Esophagus muscularis mucosa (tissue), 4 donors: ENCODE measurements at regions not wholly inside any gene's neighbourhood (a gene's known extent, or its start where the extent isn't known, plus 50 kb on each side); places are given as distances from the start of the nearest gene placed in this dataset.

Source experiments
- DNase-seq: peaks from one replicate; pipeline ENCODE4 v3.0.0-alpha.2; 2017; ENCODE audit errors: extremely low spot score
- H3K27ac ChIP-seq, 4 donors: fragments of 200-600 bp; sonication (generic); replicated peaks in 1 of 4; 1 replicate in 3 of 4; 2 replicates in 1 of 4; pipeline ENCODE4 v1.5.1; 2016 to 2019; ENCODE audit warnings: mild to moderate bottlenecking in 1 of 4
- H3K27me3 ChIP-seq, 4 donors: fragments of 200-600 bp; sonication (generic); one replicate each; pipeline versions ENCODE4 v1.5.1 to v1.6.0; 2016 to 2019
- H3K36me3 ChIP-seq, 4 donors: fragments of 200-600 bp; sonication (generic); one replicate each; pipeline ENCODE4 v1.5.1; 2016 to 2019
- H3K4me1 ChIP-seq, 4 donors: fragments of 200-600 bp; sonication (generic); one replicate each; pipeline ENCODE4 v1.5.1; 2016 to 2019
- H3K4me3 ChIP-seq, 4 donors: fragments of 200-600 bp; sonication (generic); 1 replicate in 2 of 4; 2 replicates in 2 of 4; pipeline ENCODE4 v1.5.1; 2016 to 2019; ENCODE audit warnings: mild to moderate bottlenecking in 4 of 4, moderate library complexity in 1 of 4
- H3K9me3 ChIP-seq, 4 donors: fragments of 200-600 bp; sonication (generic); 1 replicate in 3 of 4; 2 replicates in 1 of 4; pipeline ENCODE4 v1.5.1; 2016 to 2019
- EP300 ChIP-seq: sonication (generic); formaldehyde crosslinking; IDR thresholded peaks from one replicate; pipeline ENCODE4 v1.6.1; 2017; ENCODE audit warnings: antibody characterized with exemption
- POLR2A ChIP-seq: fragments of 450-650 bp; IDR thresholded peaks from one replicate; pipeline ENCODE4 v1.6.1; 2017; ENCODE audit warnings: antibody characterized with exemption, moderate library complexity, mild to moderate bottlenecking, low read depth
- POLR2AphosphoS5 ChIP-seq, 2 donors: sonication (generic); formaldehyde crosslinking; IDR thresholded peaks; one replicate each; pipeline ENCODE4 v1.6.1; 2017; ENCODE audit warnings: antibody characterized with exemption in 2 of 2
- WGBS: methylation state at CpG from one replicate; pipeline ENCODE4 v1.1.5; 2018; 5-methylcytosine and 5-hydroxymethylcytosine counted together
- intact Hi-C: fragments of 100-400 bp; cut with DNase I; formaldehyde crosslinking; loops from one replicate; pipeline ENCODE4 v1.15.1; 2023
- TF ChIP-seq, protein P1 (sequence below), 3 experiments: fragments of 200-600 bp in 2 of 3; fragments of 450-650 bp in 1 of 3; sonication (generic) in 2 of 3; IDR thresholded peaks; one replicate each; pipeline ENCODE4 v1.5.1; 2017 to 2019; ENCODE audit warnings: antibody characterized with exemption in 3 of 3, mild to moderate bottlenecking in 2 of 3, moderate library complexity in 1 of 3

DNA sequence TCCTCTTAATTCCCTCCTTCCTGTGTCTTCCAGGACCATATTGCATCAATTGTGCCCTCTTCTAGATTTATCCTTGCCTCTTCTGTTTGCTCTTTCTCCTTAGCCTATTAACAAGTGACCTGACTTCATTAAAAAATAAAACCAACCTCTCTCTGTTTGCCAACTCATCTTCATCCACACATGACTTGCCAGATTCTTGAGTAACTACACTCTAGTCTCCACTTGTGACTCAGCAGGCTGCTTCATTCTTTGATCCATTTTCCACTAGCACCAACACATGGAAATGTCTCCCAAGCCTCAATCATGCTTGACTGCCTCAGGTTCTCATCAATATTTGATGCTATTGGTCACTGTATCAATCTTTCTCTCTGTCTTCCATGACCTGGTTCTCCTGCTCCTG lies 492.4 kb upstream of the TMPO start:
- TF ChIP-seq, protein P1, sequence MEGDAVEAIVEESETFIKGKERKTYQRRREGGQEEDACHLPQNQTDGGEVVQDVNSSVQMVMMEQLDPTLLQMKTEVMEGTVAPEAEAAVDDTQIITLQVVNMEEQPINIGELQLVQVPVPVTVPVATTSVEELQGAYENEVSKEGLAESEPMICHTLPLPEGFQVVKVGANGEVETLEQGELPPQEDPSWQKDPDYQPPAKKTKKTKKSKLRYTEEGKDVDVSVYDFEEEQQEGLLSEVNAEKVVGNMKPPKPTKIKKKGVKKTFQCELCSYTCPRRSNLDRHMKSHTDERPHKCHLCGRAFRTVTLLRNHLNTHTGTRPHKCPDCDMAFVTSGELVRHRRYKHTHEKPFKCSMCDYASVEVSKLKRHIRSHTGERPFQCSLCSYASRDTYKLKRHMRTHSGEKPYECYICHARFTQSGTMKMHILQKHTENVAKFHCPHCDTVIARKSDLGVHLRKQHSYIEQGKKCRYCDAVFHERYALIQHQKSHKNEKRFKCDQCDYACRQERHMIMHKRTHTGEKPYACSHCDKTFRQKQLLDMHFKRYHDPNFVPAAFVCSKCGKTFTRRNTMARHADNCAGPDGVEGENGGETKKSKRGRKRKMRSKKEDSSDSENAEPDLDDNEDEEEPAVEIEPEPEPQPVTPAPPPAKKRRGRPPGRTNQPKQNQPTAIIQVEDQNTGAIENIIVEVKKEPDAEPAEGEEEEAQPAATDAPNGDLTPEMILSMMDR (IDR thresholded peaks at IDR 0.05) = no peak
- no peak for TF ChIP-seq POLR2AphosphoS5 (IDR thresholded peaks at IDR 0.05)
- no peak for TF ChIP-seq POLR2A
- no peak for TF ChIP-seq EP300
- H3K36me3 ChIP-seq = no peaks in the 10 kb centered on the region
- no peaks in the 10 kb centered on the region for H3K27me3 ChIP-seq
- H3K9me3 ChIP-seq = no peaks in the 10 kb centered on the region
- no peak overlapping the region for H3K27ac ChIP-seq
- no peak overlapping the region for H3K4me3 ChIP-seq
- peaks cover 0 to 11% (median 4%) of the 10 kb centered on the region in 4 donors for H3K4me1 ChIP-seq
- no peak for DNase-seq
- intact Hi-C loops = no loop called here

DNA sequence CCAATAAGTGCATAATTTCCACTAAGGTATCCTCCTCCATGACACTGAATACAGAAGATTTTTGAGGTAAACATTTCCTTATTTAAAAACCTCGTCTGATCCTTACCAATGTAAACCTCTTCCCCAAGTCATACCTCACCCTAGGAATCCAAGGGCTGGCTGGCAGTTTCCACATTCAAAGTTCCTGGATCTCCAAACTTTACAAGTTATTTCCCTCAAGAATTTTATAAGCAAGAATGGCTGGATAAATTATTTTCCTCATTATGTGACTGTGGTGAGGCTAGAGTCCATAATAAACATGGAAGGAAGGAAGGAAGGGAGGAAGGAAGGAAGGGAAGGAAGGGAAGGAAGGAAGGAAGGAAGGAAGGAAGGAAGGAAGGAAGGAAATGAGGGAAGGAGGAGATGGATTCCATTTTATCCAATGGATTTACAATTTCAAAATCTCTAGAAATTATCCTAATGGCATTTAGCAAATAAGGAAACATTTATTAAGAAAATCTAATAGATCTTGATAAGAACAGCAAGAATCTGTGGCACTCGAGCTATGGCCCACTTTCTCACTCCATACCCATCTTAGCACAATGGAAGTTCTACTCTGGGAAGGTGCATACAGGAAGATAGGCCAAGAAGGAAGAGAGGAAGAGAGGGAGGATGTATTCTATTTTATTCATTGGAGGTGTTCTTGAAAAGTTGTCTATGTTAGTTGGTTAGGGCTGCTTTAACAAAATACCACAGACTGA lies 477.8 kb upstream of the TMPO start:
- Histone ChIP-seq H3K27ac (no peak overlapping the region), H3K9me3 (peaks cover 0 to 11% (median 0%) of the 10 kb centered on the region in 4 donors), H3K4me3 (no peak overlapping the region), H3K27me3 (no peaks in the 10 kb centered on the region), H3K4me1 (no peaks in the 10 kb centered on the region), H3K36me3 (no peaks in the 10 kb centered on the region)
- 85% methylated on average over 2 of the region's 2 CpGs for WGBS
- intact Hi-C loops = no loop called here
- TF ChIP-seq POLR2AphosphoS5 (IDR thresholded peaks at IDR 0.05) (no peak), POLR2A (no peak), EP300 (no peak)
- TF ChIP-seq, protein P1 (IDR thresholded peaks at IDR 0.05) = no peak
- no peak for DNase-seq

GRCh38 chr12:98042668-98043067 lies 472.7 kb upstream of the TMPO start:
- no peak for TF ChIP-seq EP300
- no peak for TF ChIP-seq POLR2AphosphoS5 (IDR thresholded peaks at IDR 0.05)
- TF ChIP-seq, protein P1 (IDR thresholded peaks at IDR 0.05) = no peak
- no peak for TF ChIP-seq POLR2A
- no peak for DNase-seq
- no peaks in the 10 kb centered on the region for H3K4me1 ChIP-seq
- no peaks in the 10 kb centered on the region for H3K27me3 ChIP-seq
- H3K9me3 ChIP-seq = peaks cover 0 to 11% (median 0%) of the 10 kb centered on the region in 4 donors
- H3K36me3 ChIP-seq = no peaks in the 10 kb centered on the region
- intact Hi-C loops = no loop called here
- H3K27ac ChIP-seq = no peak overlapping the region
- H3K4me3 ChIP-seq = no peak overlapping the region

DNA sequence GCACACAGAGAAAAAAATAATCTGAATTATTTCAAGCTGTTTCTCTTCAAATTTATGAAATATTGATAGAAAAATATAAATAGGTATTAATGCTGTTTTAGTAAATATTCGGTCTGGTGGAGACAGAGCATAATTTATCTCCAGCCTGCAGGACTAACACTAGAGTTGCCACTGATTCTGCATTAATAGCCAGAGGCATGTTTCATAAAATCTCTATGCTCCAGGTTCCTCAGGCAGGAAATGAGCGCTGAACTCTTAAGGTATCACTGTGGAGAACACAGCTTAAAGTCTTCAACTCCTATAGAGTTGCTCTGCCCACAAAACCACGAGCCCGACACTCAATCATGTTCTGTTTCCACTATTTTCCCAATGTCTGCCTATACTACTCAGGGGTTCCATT lies 470.0 kb upstream of the TMPO start:
- 68% methylated on average over 4 of the region's 4 CpGs for WGBS
- no peaks in the 10 kb centered on the region for H3K4me1 ChIP-seq
- intact Hi-C loops = no loop called here
- no peak overlapping the region for H3K27ac ChIP-seq
- TF ChIP-seq POLR2AphosphoS5 (IDR thresholded peaks at IDR 0.05) (no peak), POLR2A (no peak), EP300 (no peak)
- TF ChIP-seq, protein P1 (IDR thresholded peaks at IDR 0.05) = no peak
- H3K27me3 ChIP-seq = no peaks in the 10 kb centered on the region
- H3K9me3 ChIP-seq = peaks cover 0 to 11% (median 0%) of the 10 kb centered on the region in 4 donors
- H3K4me3 ChIP-seq = no peak overlapping the region
- H3K36me3 ChIP-seq = no peaks in the 10 kb centered on the region
- no peak for DNase-seq

DNA sequence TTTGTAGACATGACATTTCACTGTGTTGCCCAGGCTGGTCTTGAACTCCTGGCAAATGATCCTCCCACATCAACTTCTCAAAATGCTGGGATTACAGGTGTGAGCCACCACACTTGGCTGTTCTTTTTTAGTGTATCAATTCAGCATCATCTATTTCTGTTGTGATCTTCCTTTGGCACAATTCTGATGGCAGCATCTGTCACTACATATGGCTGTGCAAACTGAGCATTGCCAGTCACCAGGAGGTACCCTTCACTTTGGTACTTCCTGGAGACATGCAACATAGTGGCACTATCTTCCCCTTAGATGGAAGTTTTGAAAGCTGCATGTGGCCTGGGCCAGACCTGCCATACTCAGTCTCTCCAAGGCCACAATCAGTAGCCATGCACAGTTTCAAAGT lies 467.1 kb upstream of the TMPO start:
- Histone ChIP-seq H3K36me3 (no peaks in the 10 kb centered on the region), H3K9me3 (no peaks in the 10 kb centered on the region), H3K27me3 (no peaks in the 10 kb centered on the region), H3K4me1 (no peaks in the 10 kb centered on the region), H3K4me3 (no peak overlapping the region), H3K27ac (no peak overlapping the region)
- TF ChIP-seq EP300 = no peak
- no peak for TF ChIP-seq POLR2A
- no peak for TF ChIP-seq POLR2AphosphoS5 (IDR thresholded peaks at IDR 0.05)
- intact Hi-C loops = no loop called here
- no peak for DNase-seq
